ENCODE measurements at regions not wholly inside any gene's neighbourhood (a gene's known extent, or its start where the extent isn't known, plus 50 kb on each side); places are given as distances from the start of the nearest gene placed in this dataset.
"Not testable (repeated sequence)": the region's sequence is repeated elsewhere in the genome, so short reads cannot be mapped to it uniquely, and the experiment has no call there.

DNA sequence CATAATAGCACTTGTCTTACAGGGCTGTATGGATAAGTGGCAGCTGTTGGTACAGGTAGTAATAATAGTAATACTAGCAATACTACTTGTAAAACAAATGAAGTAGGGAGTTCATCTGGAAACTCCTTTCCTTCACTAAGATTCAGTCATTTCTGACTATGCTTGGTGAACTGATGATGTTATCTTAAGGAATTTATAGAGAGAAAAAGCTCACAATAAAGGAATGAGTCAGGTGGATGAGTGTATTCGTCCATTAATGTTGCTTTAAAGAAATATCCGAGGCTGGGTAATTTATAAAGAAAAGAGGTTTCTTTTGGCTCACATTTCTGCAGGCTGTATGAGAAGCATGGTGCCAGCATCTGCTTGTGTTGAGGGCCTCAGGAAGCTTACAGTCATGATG lies 477.3 kb downstream of the KLF12 start (continued):
- TF ChIP-seq SCRT2 (tag by site-specific recombination; IDR thresholded peaks at IDR 0.05), result no peak
- TF ChIP-seq ZNF830 (tag by site-specific recombination; IDR thresholded peaks at IDR 0.05; ENCODE audit: low read depth), result no peak
- TF ChIP-seq, protein P1, sequence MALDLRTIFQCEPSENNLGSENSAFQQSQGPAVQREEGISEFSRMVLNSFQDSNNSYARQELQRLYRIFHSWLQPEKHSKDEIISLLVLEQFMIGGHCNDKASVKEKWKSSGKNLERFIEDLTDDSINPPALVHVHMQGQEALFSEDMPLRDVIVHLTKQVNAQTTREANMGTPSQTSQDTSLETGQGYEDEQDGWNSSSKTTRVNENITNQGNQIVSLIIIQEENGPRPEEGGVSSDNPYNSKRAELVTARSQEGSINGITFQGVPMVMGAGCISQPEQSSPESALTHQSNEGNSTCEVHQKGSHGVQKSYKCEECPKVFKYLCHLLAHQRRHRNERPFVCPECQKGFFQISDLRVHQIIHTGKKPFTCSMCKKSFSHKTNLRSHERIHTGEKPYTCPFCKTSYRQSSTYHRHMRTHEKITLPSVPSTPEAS (tag by site-specific recombination; IDR thresholded peaks at IDR 0.05), result no peak
- TF ChIP-seq EGR2 (tag by site-specific recombination; IDR thresholded peaks at IDR 0.05; ENCODE audit: low read depth), result no peak
- TF ChIP-seq ZFHX2 (tag by site-specific recombination; conservative IDR thresholded peaks at IDR 0.05), result no peak
- TF ChIP-seq ZNF341 (tag by site-specific recombination; IDR thresholded peaks at IDR 0.05; ENCODE audit: low read depth), result no peak
- no peak for TF ChIP-seq SP2 (tag by site-specific recombination; IDR thresholded peaks at IDR 0.05)

DNA sequence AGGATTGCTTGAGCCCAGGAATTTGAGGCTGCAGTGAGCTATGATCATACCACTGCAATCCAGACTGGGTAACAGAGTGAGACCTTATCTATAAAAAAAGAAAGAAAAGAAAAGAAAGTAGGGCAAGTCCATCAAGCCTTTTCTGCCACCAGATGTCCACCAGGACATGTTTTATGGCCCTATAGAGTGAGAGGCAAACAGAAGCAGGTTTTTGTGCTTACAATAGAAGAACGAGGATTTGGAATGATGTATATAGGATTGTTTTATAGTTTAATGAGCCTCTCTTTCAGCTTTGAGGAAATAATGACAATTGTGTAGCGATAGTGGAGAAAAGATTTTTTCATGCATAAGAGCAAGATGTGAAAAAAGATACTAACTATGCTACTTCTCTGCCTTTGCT lies 480.5 kb downstream of the KLF12 start:
- Histone ChIP-seq H3K4me1 (ENCODE audit: control insufficient read depth, insufficient read depth, low read length) (no peaks in the 10 kb centered on the region), H3K27ac (ENCODE audit: extremely low read depth, low read depth, low read length) (no peak overlapping the region), H3K9me3 (ENCODE audit: control insufficient read depth, insufficient read depth, low read depth, low read length) (no peaks in the 10 kb centered on the region), H3K36me3 (ENCODE audit: control insufficient read depth in 2 of 2, insufficient read depth in 1 of 2, low read length in 2 of 2) (no peaks in the 10 kb centered on the region), H3K4me3 (ENCODE audit: low read depth, low read length) (no peak overlapping the region)
- no peak for TF ChIP-seq SP7 (tag by site-specific recombination; IDR thresholded peaks at IDR 0.05)
- TF ChIP-seq ZNF10 (tag by site-specific recombination; IDR thresholded peaks at IDR 0.05), result no peak
- TF ChIP-seq ZNF792 (tag by site-specific recombination; IDR thresholded peaks at IDR 0.05), result no peak
- TF ChIP-seq, protein P2, sequence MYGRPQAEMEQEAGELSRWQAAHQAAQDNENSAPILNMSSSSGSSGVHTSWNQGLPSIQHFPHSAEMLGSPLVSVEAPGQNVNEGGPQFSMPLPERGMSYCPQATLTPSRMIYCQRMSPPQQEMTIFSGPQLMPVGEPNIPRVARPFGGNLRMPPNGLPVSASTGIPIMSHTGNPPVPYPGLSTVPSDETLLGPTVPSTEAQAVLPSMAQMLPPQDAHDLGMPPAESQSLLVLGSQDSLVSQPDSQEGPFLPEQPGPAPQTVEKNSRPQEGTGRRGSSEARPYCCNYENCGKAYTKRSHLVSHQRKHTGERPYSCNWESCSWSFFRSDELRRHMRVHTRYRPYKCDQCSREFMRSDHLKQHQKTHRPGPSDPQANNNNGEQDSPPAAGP (tag by site-specific recombination; IDR thresholded peaks at IDR 0.05), result no peak
- TF ChIP-seq ZNF416 (tag by site-specific recombination; IDR thresholded peaks at IDR 0.05), result no peak
- TF ChIP-seq FEZF1 (tag by site-specific recombination; IDR thresholded peaks at IDR 0.05), result no peak
- no peak for TF ChIP-seq ZNF239 (tag by site-specific recombination; IDR thresholded peaks at IDR 0.05)
- TF ChIP-seq ZNF175 (tag by site-specific recombination; IDR thresholded peaks at IDR 0.05), result no peak
- ChIA-PET POLR2A (no interaction called here), CTCF (no interaction called here)

DNA sequence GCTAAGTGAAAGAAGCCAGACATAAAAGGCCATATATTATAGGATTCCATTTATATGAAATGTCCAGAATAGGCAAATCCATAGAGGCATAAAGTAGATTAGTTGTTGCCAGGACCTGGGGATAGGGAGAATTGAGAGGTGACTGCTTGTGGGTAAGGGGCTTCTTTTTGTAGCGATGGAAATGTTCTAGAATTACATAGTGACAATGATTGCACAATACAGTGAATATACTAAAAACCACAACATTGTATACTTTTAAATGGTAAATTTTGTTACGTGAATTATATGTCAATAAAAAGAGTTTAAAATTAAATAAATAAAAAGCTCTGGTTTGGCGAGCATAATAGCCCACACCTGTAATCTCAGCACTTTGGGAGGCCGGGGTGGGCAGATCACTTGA lies 486.8 kb downstream of the KLF12 start:
- ChIA-PET POLR2A (interaction anchor here (0.6 kb wide), 1 partner anchor 15 kb away, joined by 8 read pairs; no protein-coding TSS in a partner anchor), CTCF (no interaction called here)
- no peak overlapping the region for H3K4me3 ChIP-seq (ENCODE audit: low read depth, low read length)
- no peaks in the 10 kb centered on the region for H3K9me3 ChIP-seq (ENCODE audit: control insufficient read depth, insufficient read depth, low read depth, low read length)
- no peak overlapping the region for H3K27ac ChIP-seq (ENCODE audit: extremely low read depth, low read depth, low read length)
- H3K36me3 ChIP-seq (ENCODE audit: control insufficient read depth in 2 of 2, insufficient read depth in 1 of 2, low read length in 2 of 2), result no peaks in the 10 kb centered on the region
- no peaks in the 10 kb centered on the region for H3K4me1 ChIP-seq (ENCODE audit: control insufficient read depth, insufficient read depth, low read length)
- TF ChIP-seq, protein P3, sequence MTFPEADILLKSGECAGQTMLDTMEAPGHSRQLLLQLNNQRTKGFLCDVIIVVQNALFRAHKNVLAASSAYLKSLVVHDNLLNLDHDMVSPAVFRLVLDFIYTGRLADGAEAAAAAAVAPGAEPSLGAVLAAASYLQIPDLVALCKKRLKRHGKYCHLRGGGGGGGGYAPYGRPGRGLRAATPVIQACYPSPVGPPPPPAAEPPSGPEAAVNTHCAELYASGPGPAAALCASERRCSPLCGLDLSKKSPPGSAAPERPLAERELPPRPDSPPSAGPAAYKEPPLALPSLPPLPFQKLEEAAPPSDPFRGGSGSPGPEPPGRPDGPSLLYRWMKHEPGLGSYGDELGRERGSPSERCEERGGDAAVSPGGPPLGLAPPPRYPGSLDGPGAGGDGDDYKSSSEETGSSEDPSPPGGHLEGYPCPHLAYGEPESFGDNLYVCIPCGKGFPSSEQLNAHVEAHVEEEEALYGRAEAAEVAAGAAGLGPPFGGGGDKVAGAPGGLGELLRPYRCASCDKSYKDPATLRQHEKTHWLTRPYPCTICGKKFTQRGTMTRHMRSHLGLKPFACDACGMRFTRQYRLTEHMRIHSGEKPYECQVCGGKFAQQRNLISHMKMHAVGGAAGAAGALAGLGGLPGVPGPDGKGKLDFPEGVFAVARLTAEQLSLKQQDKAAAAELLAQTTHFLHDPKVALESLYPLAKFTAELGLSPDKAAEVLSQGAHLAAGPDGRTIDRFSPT (tag by site-specific recombination; IDR thresholded peaks at IDR 0.05), result no peak
- TF ChIP-seq HOXC10 (CRISPR knock-in tag; IDR thresholded peaks at IDR 0.05) (no peak), HOXD13 (CRISPR knock-in tag; IDR thresholded peaks at IDR 0.05; ENCODE audit: borderline replicate concordance) (no peak), GLI2 (tag by site-specific recombination; IDR thresholded peaks at IDR 0.05; ENCODE audit: borderline replicate concordance, low read depth) (no peak), ZNF214 (tag by site-specific recombination; IDR thresholded peaks at IDR 0.05; ENCODE audit: borderline replicate concordance) (no peak), ZNF24 (tag by site-specific recombination; IDR thresholded peaks at IDR 0.05) (no peak), ZNF670 (tag by site-specific recombination; IDR thresholded peaks at IDR 0.05; ENCODE audit: low read depth) (no peak)

DNA sequence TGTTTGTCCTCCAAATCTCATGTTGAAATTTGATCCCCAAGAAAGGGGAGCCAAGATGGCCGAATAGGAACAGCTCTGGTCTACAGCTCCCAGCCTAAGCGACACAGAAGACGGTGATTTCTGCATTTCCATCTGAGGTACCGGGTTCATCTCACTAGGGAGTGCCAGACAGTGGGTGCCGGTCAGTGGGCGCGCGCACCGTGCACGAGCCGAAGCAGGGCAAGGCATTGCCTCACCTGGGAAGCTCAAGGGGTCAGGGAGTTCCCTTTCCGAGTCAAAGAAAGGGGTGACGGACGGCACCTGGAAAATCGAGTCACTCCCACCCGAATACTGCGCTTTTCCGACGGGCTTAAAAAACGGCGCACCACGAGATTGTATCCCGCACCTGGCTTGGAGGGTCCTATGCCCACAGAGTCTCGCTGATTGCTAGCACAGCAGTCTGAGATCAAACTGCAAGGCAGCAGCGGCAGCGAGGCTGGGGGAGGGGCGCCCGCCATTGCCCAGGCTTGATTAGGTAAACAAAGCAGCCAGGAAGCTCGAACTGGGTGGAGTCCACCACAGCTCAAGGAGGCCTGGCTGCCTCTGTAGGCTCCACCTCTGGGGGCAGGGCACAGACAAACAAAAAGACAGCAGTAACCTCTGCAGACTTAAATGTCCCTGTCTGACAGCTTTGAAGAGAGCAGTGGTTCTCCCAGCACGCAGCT lies 493.6 kb downstream of the KLF12 start:
- CTCF ChIA-PET; H3K4me3 ChIP-seq (ENCODE audit: low read depth, low read length); POLR2A ChIA-PET; H3K9me3 ChIP-seq (ENCODE audit: control insufficient read depth, insufficient read depth, low read depth, low read length); H3K4me1 ChIP-seq (ENCODE audit: control insufficient read depth, insufficient read depth, low read length); H3K27ac ChIP-seq (ENCODE audit: extremely low read depth, low read depth, low read length); H3K36me3 ChIP-seq (ENCODE audit: control insufficient read depth in 2 of 2, insufficient read depth in 1 of 2, low read length in 2 of 2): not testable (repeated sequence)

All from HEK293 (cell line).